Neuronal stem cell (in vitro differentiated cells): ENCODE measurements at regions not wholly inside any gene's neighbourhood (a gene's known extent, or its start where the extent isn't known, plus 50 kb on each side); places are given as distances from the start of the nearest gene placed in this dataset.

Source experiments
- DNase-seq: peaks from one replicate; pipeline ENCODE4 v3.0.0-alpha.2; 2013; ENCODE audit warnings: low spot score
- H2AFZ ChIP-seq: one replicate; pipeline ENCODE4 v1.6.1; 2013; ENCODE audit warnings: mild to moderate bottlenecking, low read length, inconsistent platforms
- H2AK5ac ChIP-seq: 2 replicates; pipeline ENCODE4 v1.6.1; 2013; ENCODE audit warnings: low read depth, mild to moderate bottlenecking, inconsistent platforms, low read length, moderate library complexity, mixed read lengths
- H2BK120ac ChIP-seq: 2 replicates; pipeline ENCODE4 v1.6.1; 2013; ENCODE audit warnings: low read depth, mild to moderate bottlenecking, inconsistent platforms, low read length, moderate library complexity, mixed read lengths
- H2BK12ac ChIP-seq: one replicate; pipeline ENCODE4 v1.6.1; 2013; ENCODE audit warnings: low read length, inconsistent platforms
- H2BK15ac ChIP-seq: 2 replicates; pipeline ENCODE4 v1.6.1; 2013; ENCODE audit warnings: mild to moderate bottlenecking, low read length, inconsistent platforms, mixed read lengths
- H2BK5ac ChIP-seq: one replicate; pipeline ENCODE4 v1.6.1; 2013; ENCODE audit warnings: inconsistent platforms, mild to moderate bottlenecking, low read length, moderate library complexity
- H3K14ac ChIP-seq: one replicate; pipeline ENCODE4 v1.6.1; 2013; ENCODE audit warnings: low read length, inconsistent platforms
- H3K18ac ChIP-seq: 2 replicates; pipeline ENCODE4 v1.6.1; 2013; ENCODE audit warnings: low read length, inconsistent platforms
- H3K23ac ChIP-seq: 2 replicates; pipeline ENCODE4 v1.6.1; 2013; ENCODE audit warnings: low read depth, mild to moderate bottlenecking, mixed read lengths, low read length, inconsistent platforms; ENCODE audit not compliant: poor library complexity
- H3K27ac ChIP-seq: replicated peaks from 3 replicates; pipeline ENCODE4 v1.5.1; 2013; ENCODE audit warnings: low read length, inconsistent platforms
- H3K27me3 ChIP-seq, 3 experiments: 2 replicates each; pipeline ENCODE4 v1.6.1; 2013; ENCODE audit warnings: low read length in 3 of 3, mild to moderate bottlenecking in 2 of 3, inconsistent platforms in 1 of 3, low read depth in 1 of 3, mixed read lengths in 1 of 3, moderate library complexity in 1 of 3; ENCODE audit not compliant: control insufficient read depth in 3 of 3, insufficient read depth in 3 of 3
- H3K36me3 ChIP-seq, 2 donors: replicated peaks in 1 of 2; 2 replicates each; pipeline ENCODE4 v1.6.1; 2013; ENCODE audit warnings: low read length in 2 of 2; ENCODE audit not compliant: control insufficient read depth in 2 of 2, insufficient read depth in 2 of 2
- H3K4ac ChIP-seq: 2 replicates; pipeline ENCODE4 v1.6.1; 2013; ENCODE audit warnings: inconsistent platforms, mild to moderate bottlenecking, low read length, moderate library complexity
- H3K4me1 ChIP-seq, 2 donors: 1 replicate in 1 of 2; 2 replicates in 1 of 2; pipeline ENCODE4 v1.6.1; 2013; ENCODE audit warnings: low read length in 2 of 2, low read depth in 1 of 2; ENCODE audit not compliant: control insufficient read depth in 2 of 2, insufficient read depth in 1 of 2
- H3K4me2 ChIP-seq: one replicate; pipeline ENCODE4 v1.6.1; 2013; ENCODE audit warnings: mild to moderate bottlenecking, low read length, inconsistent platforms; ENCODE audit not compliant: insufficient read depth, poor library complexity, severe bottlenecking
- H3K4me3 ChIP-seq, 2 donors: 2 replicates each; pipeline ENCODE4 v1.5.1; 2013; ENCODE audit warnings: low read length in 2 of 2, mild to moderate bottlenecking in 2 of 2, inconsistent platforms in 1 of 2, moderate library complexity in 1 of 2
- H3K79me1 ChIP-seq: one replicate; pipeline ENCODE4 v1.6.1; 2013; ENCODE audit warnings: low read depth, mild to moderate bottlenecking, inconsistent platforms, low read length, moderate library complexity
- H3K9ac ChIP-seq: one replicate; pipeline ENCODE4 v1.6.1; 2013; ENCODE audit warnings: mild to moderate bottlenecking, low read depth, low read length, inconsistent platforms; ENCODE audit not compliant: poor library complexity
- H3K9me3 ChIP-seq, 2 donors: replicated peaks in 1 of 2; 2 replicates each; pipeline versions ENCODE3 to v1.6.1; 2013; ENCODE audit warnings: low read length in 2 of 2, mild to moderate bottlenecking in 2 of 2, inconsistent platforms in 1 of 2, low read depth in 1 of 2, mixed read lengths in 1 of 2, moderate library complexity in 1 of 2; ENCODE audit not compliant: control insufficient read depth in 2 of 2, insufficient read depth in 1 of 2
- H4K8ac ChIP-seq: one replicate; pipeline ENCODE4 v1.6.1; 2013; ENCODE audit warnings: low read depth, mild to moderate bottlenecking, inconsistent platforms, low read length, moderate library complexity
- H4K91ac ChIP-seq: one replicate; pipeline ENCODE4 v1.6.1; 2013; ENCODE audit warnings: low read length, low read depth, mild to moderate bottlenecking, inconsistent platforms; ENCODE audit not compliant: poor library complexity
- WGBS, 2 donors: extraction: QIAGEN DNeasy Blood & Tissue Kit; methylation state at CpG; one replicate each; pipeline ENCODE4 v1.1.7; 2013; ENCODE audit warnings: missing lambda C conversion rate in 2 of 2, mixed read lengths in 1 of 2; ENCODE audit not compliant: insufficient read length in 2 of 2, insufficient replicate concordance in 1 of 2; ENCODE audit errors: extremely low coverage in 2 of 2; 5-methylcytosine and 5-hydroxymethylcytosine counted together

DNA sequence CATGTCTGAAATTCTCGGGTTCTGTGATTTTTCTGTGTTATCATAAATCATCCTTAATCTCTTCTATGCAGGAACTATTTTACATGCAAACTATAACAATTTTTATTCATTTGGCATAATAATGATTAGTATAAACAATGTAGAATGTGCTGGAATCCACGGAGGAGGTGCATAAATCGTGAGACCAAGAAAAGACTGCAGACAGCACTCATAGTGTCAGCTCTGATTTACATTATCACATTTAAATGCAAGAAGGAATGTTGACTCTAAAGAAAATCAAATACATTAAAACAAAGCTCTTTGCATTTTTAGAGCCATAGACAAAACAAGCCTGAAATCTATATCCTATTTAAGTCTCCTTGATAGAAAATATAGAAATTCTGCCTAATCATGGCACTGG, 501.7 kb upstream of the STXBP6 start:
- Histone ChIP-seq H3K79me1 (no peaks in the 10 kb centered on the region), H3K36me3 (no peaks in the 10 kb centered on the region), H4K91ac (no peak overlapping the region), H4K8ac (no peak overlapping the region), H3K4me3 (no peak overlapping the region), H3K23ac (no peak overlapping the region), H3K27me3 (no peaks in the 10 kb centered on the region), H2BK12ac (no peak overlapping the region), H2AFZ (no peak overlapping the region), H3K4ac (no peak overlapping the region), H2BK5ac (no peak overlapping the region), H2BK120ac (no peak overlapping the region), H3K4me1 (peaks cover 0 to 3% of the 10 kb centered on the region in 2 donors), H2AK5ac (no peak overlapping the region), H3K27ac (no peak overlapping the region), H3K4me2 (no peak overlapping the region), H3K9me3 (no peaks in the 10 kb centered on the region), H3K9ac (no peak overlapping the region), H3K14ac (no peak overlapping the region), H3K18ac (no peak overlapping the region), H2BK15ac (no peak overlapping the region)
- no CpG with 5 or more reads among the region's 3 CpGs for WGBS, 2 donors
- no peak for DNase-seq

DNA sequence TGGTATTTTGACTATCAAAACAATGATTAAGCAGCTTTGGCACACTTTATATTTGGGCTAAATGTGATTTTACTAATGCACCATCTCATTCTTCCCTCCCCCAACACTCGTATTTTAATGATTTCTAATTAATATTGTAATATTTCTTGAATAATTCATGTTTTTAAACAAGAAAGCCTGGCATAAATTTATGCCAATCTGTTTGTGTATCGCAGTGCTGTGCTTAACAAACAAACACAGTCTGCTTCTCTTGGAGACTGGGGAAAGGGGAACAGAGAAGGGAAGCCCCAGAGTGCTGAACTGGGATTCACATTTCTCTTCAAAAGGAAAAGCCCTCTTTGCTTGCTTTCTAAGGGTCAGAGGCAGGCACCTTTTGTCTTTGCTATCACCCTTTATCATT, 496.9 kb upstream of the STXBP6 start:
- no peak overlapping the region for H3K27ac ChIP-seq
- no peak overlapping the region for H2AFZ ChIP-seq
- no peak overlapping the region for H4K8ac ChIP-seq
- H3K4ac ChIP-seq = no peak overlapping the region
- H2AK5ac ChIP-seq = no peak overlapping the region
- H2BK5ac ChIP-seq = no peak overlapping the region
- H3K23ac ChIP-seq = no peak overlapping the region
- no peak for DNase-seq
- H3K4me2 ChIP-seq = no peak overlapping the region
- H3K4me1 ChIP-seq = peaks cover 0 to 3% of the 10 kb centered on the region in 2 donors
- H3K79me1 ChIP-seq = no peaks in the 10 kb centered on the region
- H3K18ac ChIP-seq = no peak overlapping the region
- H2BK120ac ChIP-seq = no peak overlapping the region
- no peak overlapping the region for H3K14ac ChIP-seq
- no peak overlapping the region for H3K9ac ChIP-seq
- no peak overlapping the region for H2BK15ac ChIP-seq
- no peaks in the 10 kb centered on the region for H3K9me3 ChIP-seq
- no CpG with 5 or more reads among the region's 2 CpGs for WGBS, 2 donors
- no peaks in the 10 kb centered on the region for H3K27me3 ChIP-seq
- H2BK12ac ChIP-seq = no peak overlapping the region
- no peaks in the 10 kb centered on the region for H3K36me3 ChIP-seq
- no peak overlapping the region for H4K91ac ChIP-seq
- H3K4me3 ChIP-seq = no peak overlapping the region

DNA sequence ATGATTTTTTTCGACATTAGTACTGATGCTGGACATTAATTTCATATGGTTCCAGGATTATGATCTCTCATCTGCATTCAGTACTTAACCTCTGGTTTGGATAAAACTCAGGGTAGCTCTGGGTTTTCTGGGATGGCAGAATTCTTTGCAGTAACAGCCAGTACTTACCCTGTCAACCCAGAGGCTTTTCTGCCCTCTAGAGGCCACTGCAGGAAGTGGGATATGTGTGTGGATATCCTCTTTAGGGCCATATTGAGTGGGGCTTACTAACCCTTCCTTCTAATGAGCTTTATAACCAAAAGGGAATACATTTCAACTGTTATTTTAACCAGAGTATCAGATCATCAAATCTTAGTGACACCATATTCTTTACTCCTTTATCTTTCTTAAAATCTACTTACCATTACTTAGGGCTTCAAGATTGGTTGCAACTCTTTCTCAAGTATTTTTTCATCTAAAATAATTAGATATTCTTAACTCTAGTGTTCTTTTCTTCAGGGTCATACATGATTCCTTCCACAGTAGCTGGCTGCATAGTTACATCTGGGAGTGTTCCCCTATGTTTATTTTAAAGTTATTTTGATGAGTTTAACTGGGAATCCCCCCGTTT, 488.0 kb upstream of the STXBP6 start:
- H2BK15ac ChIP-seq = no peak overlapping the region
- no peak overlapping the region for H3K4me3 ChIP-seq
- no peaks in the 10 kb centered on the region for H3K9me3 ChIP-seq
- H3K14ac ChIP-seq = no peak overlapping the region
- H4K8ac ChIP-seq = no peak overlapping the region
- H2BK5ac ChIP-seq = no peak overlapping the region
- H2AK5ac ChIP-seq = no peak overlapping the region
- H4K91ac ChIP-seq = no peak overlapping the region
- H2BK120ac ChIP-seq = no peak overlapping the region
- no peaks in the 10 kb centered on the region for H3K79me1 ChIP-seq
- H3K27ac ChIP-seq = no peak overlapping the region
- no peak overlapping the region for H3K9ac ChIP-seq
- no peak overlapping the region for H2AFZ ChIP-seq
- WGBS, 2 donors = no CpG with 5 or more reads among the region's 2 CpGs
- H3K4me1 ChIP-seq = no peaks in the 10 kb centered on the region
- H2BK12ac ChIP-seq = no peak overlapping the region
- DNase-seq = peak; percentile 27
- H3K18ac ChIP-seq = no peak overlapping the region
- H3K23ac ChIP-seq = no peak overlapping the region
- H3K4me2 ChIP-seq = no peak overlapping the region
- H3K27me3 ChIP-seq = no peaks in the 10 kb centered on the region
- H3K36me3 ChIP-seq = no peaks in the 10 kb centered on the region
- H3K4ac ChIP-seq = no peak overlapping the region

DNA sequence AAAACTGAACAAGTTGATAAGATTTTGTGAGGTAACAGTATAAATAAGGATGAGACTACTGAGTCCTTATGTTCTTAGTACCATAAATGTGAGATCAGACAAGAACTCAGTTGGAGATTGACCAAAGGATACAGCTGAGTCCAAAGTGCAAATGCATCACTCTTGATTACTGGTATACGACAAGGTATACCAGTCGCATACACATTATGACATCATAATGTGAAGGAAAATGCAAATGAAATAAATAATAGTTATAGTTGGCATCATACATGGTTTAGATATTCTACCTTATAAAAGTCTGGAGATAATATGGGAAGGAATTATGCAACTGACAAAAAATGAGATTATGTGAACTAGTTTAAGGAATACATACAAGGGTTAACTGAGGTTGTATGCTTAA, 476.3 kb upstream of the STXBP6 start:
- H3K18ac ChIP-seq = no peak overlapping the region
- no CpG with 5 or more reads among the region's 2 CpGs for WGBS, 2 donors
- H3K4me2 ChIP-seq = no peak overlapping the region

More for the DNA sequence above, 476.3 kb upstream of the STXBP6 start:
- Histone ChIP-seq H2AK5ac (no peak overlapping the region), H3K27me3 (no peaks in the 10 kb centered on the region), H3K27ac (no peak overlapping the region), H2BK15ac (no peak overlapping the region), H3K9me3 (no peaks in the 10 kb centered on the region), H3K9ac (no peak overlapping the region), H4K91ac (no peak overlapping the region), H2BK5ac (no peak overlapping the region), H3K23ac (no peak overlapping the region), H2BK12ac (no peak overlapping the region), H4K8ac (no peak overlapping the region), H2AFZ (no peak overlapping the region), H3K4me3 (no peak overlapping the region), H2BK120ac (no peak overlapping the region), H3K36me3 (no peaks in the 10 kb centered on the region), H3K79me1 (no peaks in the 10 kb centered on the region), H3K14ac (no peak overlapping the region), H3K4ac (no peak overlapping the region), H3K4me1 (no peaks in the 10 kb centered on the region)
- no peak for DNase-seq
